Activated B cell treated with CpG ODN at 0.5 μM for 24 hours (primary cell): ENCODE measurements at regions not wholly inside any gene's neighbourhood (a gene's known extent, or its start where the extent isn't known, plus 50 kb on each side); places are given as distances from the start of the nearest gene placed in this dataset.

Experiments
- ATAC-seq: fragments of 200-7000 bp; cut with Tn5 transposase; one replicate; pipeline ENCODE4 v1.10.0; 2021; ENCODE audit warnings: low read depth, mild to moderate bottlenecking, moderate library complexity
- CTCF ChIA-PET: fragments of 350-600 bp; sonication (Branson Sonifier 250); formaldehyde crosslinking; loops from one replicate; lab custom pipeline; 2021; ENCODE audit warnings: antibody characterized with exemption; lab: Charles Lee
- POLR2A ChIA-PET: fragments of 350-600 bp; sonication (Branson Sonifier 250); formaldehyde crosslinking; loops from one replicate; lab custom pipeline; 2021; ENCODE audit warnings: antibody characterized with exemption; lab: Charles Lee
- DNase-seq: peaks from one replicate; pipeline ENCODE4 v3.0.0; 2022
- H3K27ac Mint-ChIP-seq: one replicate; pipeline ENCODE4 v1.8.0; 2020; ENCODE audit warnings: mixed read lengths
- H3K27me3 Mint-ChIP-seq: one replicate; pipeline ENCODE4 v1.8.0; 2021; ENCODE audit warnings: mixed read lengths
- H3K36me3 Mint-ChIP-seq: one replicate; pipeline ENCODE4 v1.8.0; 2021; ENCODE audit warnings: low read depth, mixed read lengths
- H3K4me1 Mint-ChIP-seq: one replicate; pipeline ENCODE4 v1.8.0; 2021; ENCODE audit warnings: mixed read lengths
- H3K4me3 Mint-ChIP-seq: one replicate; pipeline ENCODE4 v1.8.0; 2020; ENCODE audit warnings: mild to moderate bottlenecking, mixed read lengths
- H3K9me3 Mint-ChIP-seq: one replicate; pipeline ENCODE4 v1.8.0; 2020; ENCODE audit warnings: mixed read lengths
- intact Hi-C: fragments of 100-400 bp; cut with micrococcal nuclease; formaldehyde crosslinking; loops from one replicate; pipeline ENCODE4 v1.15.1; 2024
- TF ChIP-seq, protein P1 (sequence below): fragments of 200-600 bp; IDR thresholded peaks from one replicate; pipeline ENCODE4 v1.8.0; 2022; ENCODE audit warnings: antibody characterized with exemption, mild to moderate bottlenecking

DNA sequence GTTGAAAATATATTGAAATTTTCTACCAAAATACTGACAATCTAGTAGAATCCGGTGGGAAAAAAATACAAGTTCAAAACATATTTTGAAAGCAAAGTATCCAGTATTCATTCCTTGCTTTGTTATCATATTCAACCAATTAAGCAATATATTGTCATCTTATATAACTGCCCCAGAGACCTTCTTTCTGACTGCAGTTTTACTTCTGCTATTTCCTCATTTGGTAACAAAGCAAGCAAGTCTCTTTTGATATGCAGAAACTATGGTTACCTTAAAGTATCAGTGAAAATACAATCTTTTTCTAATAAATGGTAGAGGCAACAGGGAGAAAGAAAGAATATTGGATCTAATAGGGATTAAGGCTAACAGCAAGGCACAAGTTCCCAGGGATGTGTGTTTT lies 663.7 kb upstream of the MEF2C start:
- ATAC-seq (peak; percentile 57), DNase-seq (no peak)
- H3K27ac Mint-ChIP-seq: no peak overlapping the region
- no peaks in the 10 kb centered on the region for H3K27me3 Mint-ChIP-seq
- POLR2A ChIA-PET: no interaction called here
- no peak overlapping the region for H3K4me3 Mint-ChIP-seq
- TF ChIP-seq, protein P1, sequence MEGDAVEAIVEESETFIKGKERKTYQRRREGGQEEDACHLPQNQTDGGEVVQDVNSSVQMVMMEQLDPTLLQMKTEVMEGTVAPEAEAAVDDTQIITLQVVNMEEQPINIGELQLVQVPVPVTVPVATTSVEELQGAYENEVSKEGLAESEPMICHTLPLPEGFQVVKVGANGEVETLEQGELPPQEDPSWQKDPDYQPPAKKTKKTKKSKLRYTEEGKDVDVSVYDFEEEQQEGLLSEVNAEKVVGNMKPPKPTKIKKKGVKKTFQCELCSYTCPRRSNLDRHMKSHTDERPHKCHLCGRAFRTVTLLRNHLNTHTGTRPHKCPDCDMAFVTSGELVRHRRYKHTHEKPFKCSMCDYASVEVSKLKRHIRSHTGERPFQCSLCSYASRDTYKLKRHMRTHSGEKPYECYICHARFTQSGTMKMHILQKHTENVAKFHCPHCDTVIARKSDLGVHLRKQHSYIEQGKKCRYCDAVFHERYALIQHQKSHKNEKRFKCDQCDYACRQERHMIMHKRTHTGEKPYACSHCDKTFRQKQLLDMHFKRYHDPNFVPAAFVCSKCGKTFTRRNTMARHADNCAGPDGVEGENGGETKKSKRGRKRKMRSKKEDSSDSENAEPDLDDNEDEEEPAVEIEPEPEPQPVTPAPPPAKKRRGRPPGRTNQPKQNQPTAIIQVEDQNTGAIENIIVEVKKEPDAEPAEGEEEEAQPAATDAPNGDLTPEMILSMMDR: no peak
- H3K36me3 Mint-ChIP-seq: no peaks in the 10 kb centered on the region
- H3K4me1 Mint-ChIP-seq: peaks cover 11% of the 10 kb centered on the region
- intact Hi-C loops: no loop called here
- H3K9me3 Mint-ChIP-seq: no peaks in the 10 kb centered on the region
- CTCF ChIA-PET: no interaction called here

DNA sequence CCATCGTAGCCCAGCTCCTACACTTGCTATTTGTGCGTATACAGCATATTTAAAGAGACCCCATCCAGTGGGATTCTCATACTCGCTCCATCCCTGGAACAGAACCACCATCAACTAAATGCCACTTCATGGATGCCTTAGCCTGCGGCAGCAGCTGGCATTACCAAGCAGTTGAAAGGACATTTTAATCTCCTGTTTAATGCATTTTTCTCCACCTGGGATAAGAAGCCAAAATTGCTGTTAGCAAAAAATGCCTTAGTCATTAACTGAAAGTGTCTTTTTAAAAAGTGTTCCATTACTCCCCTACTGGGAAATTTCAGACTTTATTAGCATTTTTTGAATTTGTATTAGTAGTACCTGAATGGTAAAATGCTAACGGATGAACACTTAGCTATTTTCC lies 662.6 kb upstream of the MEF2C start:
- no peak overlapping the region for H3K4me3 Mint-ChIP-seq
- intact Hi-C loops: no loop called here
- no peak for ATAC-seq
- CTCF ChIA-PET: no interaction called here
- no peaks in the 10 kb centered on the region for H3K27me3 Mint-ChIP-seq
- no peaks in the 10 kb centered on the region for H3K9me3 Mint-ChIP-seq
- TF ChIP-seq, protein P1: no peak
- H3K36me3 Mint-ChIP-seq: no peaks in the 10 kb centered on the region
- POLR2A ChIA-PET: no interaction called here
- DNase-seq: no peak
- no peak overlapping the region for H3K27ac Mint-ChIP-seq
- peaks cover 11% of the 10 kb centered on the region for H3K4me1 Mint-ChIP-seq

DNA sequence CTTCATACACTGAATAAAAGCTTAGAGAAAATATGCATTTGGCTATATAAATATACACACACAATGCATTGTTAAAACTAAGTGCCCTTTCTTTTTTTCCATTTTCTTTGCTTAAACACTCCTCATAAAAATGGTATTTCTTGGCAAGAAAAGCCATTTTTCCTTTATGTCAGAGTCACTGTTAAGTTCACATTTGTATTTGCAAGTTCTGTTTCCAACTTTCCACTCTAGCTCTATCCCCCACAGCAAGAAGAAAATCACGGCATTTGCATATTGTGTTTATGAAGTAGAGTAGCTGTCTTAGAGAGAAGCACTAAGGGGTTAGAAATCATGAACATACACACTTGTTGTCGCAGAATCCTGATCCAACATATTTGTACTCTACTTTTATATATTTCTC lies 662.1 kb upstream of the MEF2C start:
- no peak for ATAC-seq
- Mint-ChIP-seq H3K27me3 (no peaks in the 10 kb centered on the region), H3K9me3 (no peaks in the 10 kb centered on the region), H3K36me3 (no peaks in the 10 kb centered on the region), H3K27ac (no peak overlapping the region), H3K4me1 (peaks cover 11% of the 10 kb centered on the region), H3K4me3 (no peak overlapping the region)
- DNase-seq: no peak
- ChIA-PET CTCF (no interaction called here), POLR2A (no interaction called here)
- intact Hi-C loops: no loop called here
- TF ChIP-seq, protein P1: no peak

- ATAC-seq (no peak), DNase-seq (no peak)
- Mint-ChIP-seq H3K36me3 (no peaks in the 10 kb centered on the region), H3K27me3 (no peaks in the 10 kb centered on the region), H3K27ac (no peak overlapping the region), H3K4me1 (peaks cover 11% of the 10 kb centered on the region), H3K4me3 (no peak overlapping the region), H3K9me3 (no peaks in the 10 kb centered on the region)
- POLR2A ChIA-PET: no interaction called here
- CTCF ChIA-PET: no interaction called here
- TF ChIP-seq, protein P1: no peak
- intact Hi-C loops: loop anchor here (5.0 kb wide), 1 partner anchor 660 kb away; the partner anchor contains the start of gene MEF2C
Measured at GRCh38 chr5:89542736-89543135, 659.8 kb upstream of the MEF2C start.

- ATAC-seq (no peak), DNase-seq (no peak)
- ChIA-PET POLR2A (no interaction called here), CTCF (no interaction called here)
- H3K36me3 Mint-ChIP-seq: no peaks in the 10 kb centered on the region
- TF ChIP-seq, protein P1: no peak
- H3K9me3 Mint-ChIP-seq: no peaks in the 10 kb centered on the region
- intact Hi-C loops: no loop called here
- no peak overlapping the region for H3K4me3 Mint-ChIP-seq
- no peak overlapping the region for H3K27ac Mint-ChIP-seq
- no peaks in the 10 kb centered on the region for H3K27me3 Mint-ChIP-seq
- H3K4me1 Mint-ChIP-seq: no peaks in the 10 kb centered on the region
Measured at GRCh38 chr5:89537800-89538199, 654.8 kb upstream of the MEF2C start.
